Kidney epithelial cell (primary cell): ENCODE measurements at regions not wholly inside any gene's neighbourhood (a gene's known extent, or its start where the extent isn't known, plus 50 kb on each side); places are given as distances from the start of the nearest gene placed in this dataset.

ENCODE experiments used
- DNase-seq: peaks from one replicate; pipeline ENCODE4 v3.0.0-alpha.2; 2010; ENCODE audit warnings: low read depth
- H3K27me3 ChIP-seq: 2 replicates; pipeline ENCODE4 v1.6.0; 2011; ENCODE audit warnings: low read length; ENCODE audit not compliant: control insufficient read depth, insufficient read depth
- H3K36me3 ChIP-seq: 2 replicates; pipeline ENCODE4 v1.5.1; 2011; ENCODE audit warnings: low read length; ENCODE audit not compliant: control insufficient read depth, insufficient read depth
- H3K4me3 ChIP-seq: 2 replicates; pipeline ENCODE4 v1.5.1; 2011; ENCODE audit warnings: low read depth, mild to moderate bottlenecking, control low read depth, low read length
- TF ChIP-seq, protein P1 (sequence below): IDR thresholded peaks from 2 replicates; pipeline ENCODE4 v1.5.1; 2011; ENCODE audit warnings: mild to moderate bottlenecking, moderate library complexity, low read length, control low read depth, inconsistent platforms; ENCODE audit not compliant: insufficient read depth, poor library complexity, severe bottlenecking

DNA sequence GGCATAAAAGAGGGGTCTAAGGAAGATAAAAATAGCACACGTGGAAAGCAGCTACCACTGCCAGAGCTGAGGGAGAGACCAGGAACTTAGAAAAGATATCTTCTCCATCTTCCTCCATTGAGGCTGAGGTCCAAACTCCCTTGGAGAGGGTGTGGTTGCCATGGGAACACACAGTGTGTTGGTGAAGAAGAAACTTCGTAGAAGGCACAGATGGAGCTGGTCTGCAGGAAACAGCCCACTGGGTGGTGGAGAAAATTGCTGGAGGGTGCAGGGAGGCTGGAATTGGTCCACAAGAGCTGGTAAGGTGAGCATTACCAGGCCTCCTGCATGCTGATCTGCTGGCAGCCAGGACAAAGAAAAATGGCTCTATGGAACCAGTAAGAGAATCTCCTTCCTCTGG lies 191.0 kb downstream of the HRH4 start:
- TF ChIP-seq, protein P1, sequence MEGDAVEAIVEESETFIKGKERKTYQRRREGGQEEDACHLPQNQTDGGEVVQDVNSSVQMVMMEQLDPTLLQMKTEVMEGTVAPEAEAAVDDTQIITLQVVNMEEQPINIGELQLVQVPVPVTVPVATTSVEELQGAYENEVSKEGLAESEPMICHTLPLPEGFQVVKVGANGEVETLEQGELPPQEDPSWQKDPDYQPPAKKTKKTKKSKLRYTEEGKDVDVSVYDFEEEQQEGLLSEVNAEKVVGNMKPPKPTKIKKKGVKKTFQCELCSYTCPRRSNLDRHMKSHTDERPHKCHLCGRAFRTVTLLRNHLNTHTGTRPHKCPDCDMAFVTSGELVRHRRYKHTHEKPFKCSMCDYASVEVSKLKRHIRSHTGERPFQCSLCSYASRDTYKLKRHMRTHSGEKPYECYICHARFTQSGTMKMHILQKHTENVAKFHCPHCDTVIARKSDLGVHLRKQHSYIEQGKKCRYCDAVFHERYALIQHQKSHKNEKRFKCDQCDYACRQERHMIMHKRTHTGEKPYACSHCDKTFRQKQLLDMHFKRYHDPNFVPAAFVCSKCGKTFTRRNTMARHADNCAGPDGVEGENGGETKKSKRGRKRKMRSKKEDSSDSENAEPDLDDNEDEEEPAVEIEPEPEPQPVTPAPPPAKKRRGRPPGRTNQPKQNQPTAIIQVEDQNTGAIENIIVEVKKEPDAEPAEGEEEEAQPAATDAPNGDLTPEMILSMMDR, result no peak
- DNase-seq, result no peak
- Histone ChIP-seq H3K27me3 (no peaks in the 10 kb centered on the region), H3K36me3 (no peaks in the 10 kb centered on the region), H3K4me3 (no peak overlapping the region)

DNA sequence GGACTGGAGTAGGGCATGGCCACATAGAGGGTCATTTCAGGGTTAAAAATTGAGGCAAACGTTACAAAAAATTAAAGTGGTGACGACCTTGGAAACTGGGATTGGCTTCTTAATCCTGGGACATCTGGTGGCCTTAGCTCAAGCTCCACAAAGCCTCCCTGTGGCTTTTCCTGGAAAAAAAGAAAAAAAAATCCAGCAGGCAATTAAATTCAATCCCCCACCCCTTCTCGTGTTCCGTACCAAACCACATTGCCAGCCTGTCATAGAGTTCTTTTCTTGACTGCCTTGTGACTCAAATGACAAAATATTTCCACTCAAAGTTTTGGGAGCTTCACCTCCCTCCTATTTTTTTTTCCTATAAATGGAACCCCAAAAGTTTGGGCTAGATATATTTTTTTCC lies 195.6 kb downstream of the HRH4 start:
- H3K4me3 ChIP-seq, result no peak overlapping the region
- no peaks in the 10 kb centered on the region for H3K36me3 ChIP-seq
- no peak for DNase-seq
- H3K27me3 ChIP-seq, result no peaks in the 10 kb centered on the region
- TF ChIP-seq, protein P1, result no peak

DNA sequence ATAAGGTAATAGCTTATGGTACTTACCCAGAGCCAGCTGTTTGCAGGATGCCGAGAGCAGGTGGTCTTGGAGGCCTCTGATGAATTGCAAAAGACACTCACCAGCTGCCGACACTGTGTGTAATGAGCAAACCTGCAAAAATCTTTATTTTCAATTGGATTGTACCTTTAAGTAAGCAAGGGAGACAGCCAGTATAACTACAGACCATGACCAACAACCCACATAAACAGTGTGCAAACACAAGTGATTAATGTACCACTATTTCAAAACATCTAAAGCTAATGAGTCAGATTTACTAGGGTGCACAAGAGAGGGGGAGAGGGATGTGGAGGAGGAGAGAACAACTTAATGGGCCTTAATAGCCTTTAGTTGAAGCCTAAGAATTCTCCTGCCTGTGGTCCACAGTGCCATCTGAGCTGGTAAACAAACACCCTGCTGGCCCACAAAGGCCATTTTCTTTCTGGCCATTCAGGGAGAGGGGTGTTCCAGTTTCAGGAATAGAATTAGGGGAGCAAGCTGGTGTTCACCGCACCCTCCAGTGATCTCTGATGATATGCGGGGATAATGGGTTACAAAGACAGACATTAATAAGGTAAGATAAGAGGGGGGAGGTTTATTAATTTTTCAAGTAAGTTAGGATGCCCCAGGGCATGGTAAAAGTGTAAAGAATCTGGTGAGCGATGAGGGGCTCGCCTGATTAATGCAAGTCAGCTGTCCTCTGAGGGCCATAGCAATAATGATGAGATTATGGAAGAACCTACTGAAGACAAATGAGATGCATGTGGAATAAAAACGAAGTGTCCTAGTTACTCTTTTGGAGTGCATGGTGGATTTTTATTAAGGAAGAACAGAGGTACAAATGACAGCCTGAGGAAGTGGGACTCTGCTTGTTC lies 196.4 kb downstream of the HRH4 start:
- peak; percentile 84 for DNase-seq
- H3K36me3 ChIP-seq, result no peaks in the 10 kb centered on the region
- TF ChIP-seq, protein P1, result no peak
- H3K4me3 ChIP-seq, result no peak overlapping the region
- H3K27me3 ChIP-seq, result no peaks in the 10 kb centered on the region

DNA sequence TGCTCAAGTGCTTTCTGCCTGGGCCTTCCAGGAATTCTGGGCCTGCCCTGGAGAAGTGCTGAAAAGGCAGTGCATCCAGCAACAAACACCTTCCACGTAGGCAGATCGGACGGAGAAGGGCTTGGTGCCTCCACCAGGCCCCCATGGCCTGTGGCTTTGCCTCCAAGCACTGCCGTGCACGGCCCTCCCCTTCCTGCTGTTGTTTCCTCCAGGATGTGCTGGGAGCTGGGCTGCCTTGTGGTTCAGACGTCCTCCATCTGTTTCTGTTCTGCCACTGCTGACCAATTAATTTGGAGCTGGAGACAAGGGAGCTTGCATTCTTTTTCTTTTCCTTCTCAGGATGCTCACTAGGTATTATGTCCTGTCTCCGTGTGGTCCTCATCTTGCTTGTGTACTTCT lies 197.0 kb downstream of the HRH4 start:
- peaks cover 1% of the 10 kb centered on the region for H3K27me3 ChIP-seq
- H3K36me3 ChIP-seq, result no peaks in the 10 kb centered on the region
- TF ChIP-seq, protein P1, result no peak
- H3K4me3 ChIP-seq, result no peak overlapping the region
- DNase-seq, result no peak

DNA sequence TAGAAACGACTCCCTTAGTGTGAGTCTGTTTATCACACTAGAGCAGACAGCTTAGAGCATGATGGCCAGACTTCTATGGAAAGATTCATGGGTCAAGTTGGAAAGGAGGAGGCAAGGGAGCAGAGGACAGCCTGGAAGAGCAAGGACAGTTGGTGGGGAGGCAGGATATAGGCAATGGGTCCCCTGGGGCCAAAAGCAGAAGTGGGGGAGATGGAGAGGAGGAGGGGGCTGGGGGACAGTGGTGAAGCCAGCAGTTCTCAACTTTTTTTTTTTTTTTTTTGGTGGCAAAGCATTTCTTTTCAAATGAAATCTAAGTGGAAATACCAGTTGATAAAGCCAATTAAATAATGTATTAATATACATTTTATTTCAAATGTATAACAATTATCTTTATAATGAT lies 197.9 kb downstream of the HRH4 start:
- DNase-seq, result no peak

More for the DNA sequence above, 197.9 kb downstream of the HRH4 start:
- Histone ChIP-seq H3K27me3 (peaks cover 2% of the 10 kb centered on the region), H3K36me3 (no peaks in the 10 kb centered on the region), H3K4me3 (no peak overlapping the region)
- TF ChIP-seq, protein P1, result no peak
